GM06990 (cell line): ENCODE measurements at regions not wholly inside any gene's neighbourhood (a gene's known extent, or its start where the extent isn't known, plus 50 kb on each side); places are given as distances from the start of the nearest gene placed in this dataset.

Experiments used
- DNase-seq: peaks from one replicate; pipeline ENCODE4 v3.0.0-alpha.2; 2011; ENCODE audit not compliant: insufficient read length; ENCODE audit errors: extremely low read depth
- H3K27me3 ChIP-seq: replicated peaks from 2 replicates; pipeline ENCODE4 v1.6.0; 2011; ENCODE audit warnings: low read length; ENCODE audit not compliant: control insufficient read depth, insufficient read depth
- H3K36me3 ChIP-seq: 2 replicates; pipeline ENCODE4 v1.5.1; 2011; ENCODE audit warnings: low read length; ENCODE audit not compliant: control insufficient read depth, insufficient read depth
- H3K4me3 ChIP-seq: replicated peaks from 2 replicates; pipeline ENCODE4 v1.5.1; 2011; ENCODE audit warnings: low read depth, mild to moderate bottlenecking, control low read depth, low read length
- TF ChIP-seq, protein P1 (sequence below): IDR thresholded peaks from 2 replicates; pipeline ENCODE4 v1.5.1; 2011; ENCODE audit warnings: low read length, control low read depth, mild to moderate bottlenecking, inconsistent platforms; ENCODE audit not compliant: insufficient read depth, poor library complexity, severe bottlenecking

DNA sequence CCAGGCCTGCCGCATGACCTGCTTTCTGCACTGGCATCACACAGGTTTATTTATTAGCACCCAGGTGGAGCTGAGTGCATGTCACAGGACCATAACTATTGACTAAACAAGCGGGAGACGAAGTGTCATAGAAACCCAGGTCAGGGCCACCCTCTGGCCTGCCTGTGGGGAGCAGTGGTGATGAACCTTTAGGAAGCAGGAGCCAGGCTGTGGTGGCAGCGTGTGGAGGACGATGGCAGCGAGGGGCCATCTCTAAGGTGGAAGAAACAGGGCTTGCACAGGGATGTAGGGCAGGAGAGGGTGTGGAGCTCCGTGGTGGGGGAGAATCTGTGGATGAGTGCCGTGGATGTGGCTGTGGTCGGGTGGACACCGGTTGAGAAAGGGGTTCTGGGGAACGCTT, 275.3 kb downstream of the TEX29 start:
- no peak overlapping the region for H3K4me3 ChIP-seq
- H3K36me3 ChIP-seq: no peaks in the 10 kb centered on the region
- no peak for DNase-seq
- no peaks in the 10 kb centered on the region for H3K27me3 ChIP-seq
- TF ChIP-seq, protein P1, sequence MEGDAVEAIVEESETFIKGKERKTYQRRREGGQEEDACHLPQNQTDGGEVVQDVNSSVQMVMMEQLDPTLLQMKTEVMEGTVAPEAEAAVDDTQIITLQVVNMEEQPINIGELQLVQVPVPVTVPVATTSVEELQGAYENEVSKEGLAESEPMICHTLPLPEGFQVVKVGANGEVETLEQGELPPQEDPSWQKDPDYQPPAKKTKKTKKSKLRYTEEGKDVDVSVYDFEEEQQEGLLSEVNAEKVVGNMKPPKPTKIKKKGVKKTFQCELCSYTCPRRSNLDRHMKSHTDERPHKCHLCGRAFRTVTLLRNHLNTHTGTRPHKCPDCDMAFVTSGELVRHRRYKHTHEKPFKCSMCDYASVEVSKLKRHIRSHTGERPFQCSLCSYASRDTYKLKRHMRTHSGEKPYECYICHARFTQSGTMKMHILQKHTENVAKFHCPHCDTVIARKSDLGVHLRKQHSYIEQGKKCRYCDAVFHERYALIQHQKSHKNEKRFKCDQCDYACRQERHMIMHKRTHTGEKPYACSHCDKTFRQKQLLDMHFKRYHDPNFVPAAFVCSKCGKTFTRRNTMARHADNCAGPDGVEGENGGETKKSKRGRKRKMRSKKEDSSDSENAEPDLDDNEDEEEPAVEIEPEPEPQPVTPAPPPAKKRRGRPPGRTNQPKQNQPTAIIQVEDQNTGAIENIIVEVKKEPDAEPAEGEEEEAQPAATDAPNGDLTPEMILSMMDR: no peak

DNA sequence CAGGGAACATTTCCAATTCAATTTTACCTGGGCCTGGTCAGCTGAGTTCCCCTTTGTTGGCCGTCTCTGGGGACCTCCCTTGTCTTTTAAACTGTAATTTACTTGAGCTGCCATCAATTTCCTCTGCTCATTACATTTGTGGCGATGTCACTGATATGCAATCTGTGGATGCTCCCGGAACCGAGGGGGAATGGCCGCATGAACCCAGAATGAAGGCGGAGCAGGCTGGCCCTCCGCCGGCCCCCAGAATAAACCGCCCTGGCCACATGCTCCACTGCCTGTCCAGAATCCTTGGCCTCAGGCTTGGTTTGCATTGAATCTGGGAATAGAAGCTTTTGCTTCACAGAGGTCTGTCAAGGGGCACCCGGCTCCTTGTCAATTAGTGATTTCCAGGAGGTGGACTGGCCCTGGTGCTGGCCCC, 276.8 kb downstream of the TEX29 start:
- DNase-seq: no peak
- no peak overlapping the region for H3K4me3 ChIP-seq
- H3K36me3 ChIP-seq: no peaks in the 10 kb centered on the region
- H3K27me3 ChIP-seq: no peaks in the 10 kb centered on the region
- TF ChIP-seq, protein P1: no peak

GRCh38 chr13:111597618-111598017, 277.2 kb downstream of the TEX29 start:
- H3K27me3 ChIP-seq: no peaks in the 10 kb centered on the region
- TF ChIP-seq, protein P1: no peak
- no peak overlapping the region for H3K4me3 ChIP-seq
- no peak for DNase-seq
- no peaks in the 10 kb centered on the region for H3K36me3 ChIP-seq

- no peak for DNase-seq
- H3K4me3 ChIP-seq: no peak overlapping the region
- no peaks in the 10 kb centered on the region for H3K36me3 ChIP-seq
- H3K27me3 ChIP-seq: no peaks in the 10 kb centered on the region
- TF ChIP-seq, protein P1: no peak
These were observed 278.3 kb downstream of the TEX29 start for GRCh38 chr13:111598747-111599146.

DNA sequence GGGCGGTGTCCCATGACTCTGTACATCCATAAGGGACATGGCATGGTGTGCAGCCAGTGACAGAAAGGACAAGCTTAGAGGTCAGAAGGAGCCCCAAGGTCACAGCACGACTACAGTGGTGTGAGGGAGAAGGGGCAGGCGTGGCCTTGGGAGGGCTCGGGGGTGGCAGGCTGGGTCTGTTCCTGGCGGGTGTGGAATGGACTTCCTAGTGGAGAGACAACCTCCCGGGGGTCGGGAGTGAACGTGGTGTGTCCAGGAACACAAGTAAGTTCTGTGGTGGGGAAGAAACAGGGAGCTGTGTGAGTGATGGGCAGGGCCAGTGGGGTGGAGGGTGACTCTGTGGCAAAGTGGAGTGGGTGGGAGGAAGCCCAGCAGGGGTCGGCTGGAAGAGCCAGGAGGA, 279.3 kb downstream of the TEX29 start:
- H3K36me3 ChIP-seq: no peaks in the 10 kb centered on the region
- no peak overlapping the region for H3K4me3 ChIP-seq
- H3K27me3 ChIP-seq: no peaks in the 10 kb centered on the region
- DNase-seq: no peak
- TF ChIP-seq, protein P1: no peak

- TF ChIP-seq, protein P1: no peak
- H3K27me3 ChIP-seq: no peaks in the 10 kb centered on the region
- no peaks in the 10 kb centered on the region for H3K36me3 ChIP-seq
- DNase-seq: no peak
- no peak overlapping the region for H3K4me3 ChIP-seq
These were observed 282.4 kb downstream of the TEX29 start for GRCh38 chr13:111602874-111603273.
